Natural killer cell (primary cell): ENCODE measurements at regions not wholly inside any gene's neighbourhood (a gene's known extent, or its start where the extent isn't known, plus 50 kb on each side); places are given as distances from the start of the nearest gene placed in this dataset.
A peak's percentile ranks its signal among the peaks of the same experiment; 100 is the strongest.

Experiments
- ATAC-seq, 3 donors: fragments of 150-1000 bp in 2 of 3; fragments of 200-7000 bp in 1 of 3; cut with Tn5 transposase; 1 replicate in 1 of 3; 2 replicates in 2 of 3; pipeline ENCODE4 v1.10.0; 2021; ENCODE audit warnings: mild to moderate bottlenecking in 2 of 3, moderate library complexity in 2 of 3
- DNase-seq, 2 donors: peaks; one replicate each; pipeline versions ENCODE4 v3.0.0 to v3.0.0-alpha.2; 2013 to 2021; ENCODE audit warnings: mixed read lengths in 1 of 2
- H3K27ac ChIP-seq: one replicate; pipeline ENCODE4 v1.5.1; 2013; ENCODE audit warnings: mild to moderate bottlenecking, low read length
- H3K27me3 ChIP-seq: one replicate; pipeline ENCODE4 v1.6.1; 2013; ENCODE audit warnings: low read length; ENCODE audit not compliant: control insufficient read depth, insufficient read depth
- H3K36me3 ChIP-seq: one replicate; pipeline ENCODE4 v1.6.1; 2013; ENCODE audit warnings: low read length; ENCODE audit not compliant: control insufficient read depth, insufficient read depth
- H3K4me1 ChIP-seq: one replicate; pipeline ENCODE4 v1.6.1; 2013; ENCODE audit warnings: low read length; ENCODE audit not compliant: control insufficient read depth, insufficient read depth
- H3K4me3 ChIP-seq: one replicate; pipeline ENCODE4 v1.5.1; 2013; ENCODE audit warnings: low read length
- H3K9me3 ChIP-seq: one replicate; pipeline ENCODE4 v1.6.1; 2013; ENCODE audit warnings: low read length; ENCODE audit not compliant: control insufficient read depth, insufficient read depth
- H3K27ac Mint-ChIP-seq, 2 donors: one replicate each; pipeline ENCODE4 v1.8.0; 2022; ENCODE audit warnings: mild to moderate bottlenecking in 2 of 2, mixed read lengths in 2 of 2, moderate library complexity in 1 of 2
- H3K27me3 Mint-ChIP-seq, 2 donors: one replicate each; pipeline ENCODE4 v1.8.0; 2022; ENCODE audit warnings: low read depth in 2 of 2, mixed read lengths in 2 of 2
- H3K36me3 Mint-ChIP-seq: one replicate; pipeline ENCODE4 v1.8.0; 2022; ENCODE audit warnings: mixed read lengths
- H3K4me1 Mint-ChIP-seq, 2 donors: one replicate each; pipeline ENCODE4 v1.8.0; 2022; ENCODE audit warnings: mixed read lengths in 2 of 2
- H3K4me3 Mint-ChIP-seq: one replicate; pipeline ENCODE4 v1.8.0; 2022; ENCODE audit warnings: mild to moderate bottlenecking, moderate library complexity, mixed read lengths
- H3K9me3 Mint-ChIP-seq, 2 donors: one replicate each; pipeline ENCODE4 v1.8.0; 2022; ENCODE audit warnings: mixed read lengths in 2 of 2
- WGBS: methylation state at CpG from one replicate; pipeline ENCODE4 v1.1.7; 2013; ENCODE audit warnings: missing lambda C conversion rate; ENCODE audit not compliant: insufficient coverage; 5-methylcytosine and 5-hydroxymethylcytosine counted together
- intact Hi-C: fragments of 100-400 bp; cut with micrococcal nuclease; formaldehyde crosslinking; loops from one replicate; pipeline ENCODE4 v1.14.2; 2022
- TF ChIP-seq, protein P1 (sequence below): fragments of 200-600 bp; IDR thresholded peaks from one replicate; pipeline ENCODE4 v1.8.0; 2022; ENCODE audit warnings: antibody characterized with exemption

- Mint-ChIP-seq H3K4me1 (peaks cover 14 to 28% of the 10 kb centered on the region in 2 donors), H3K27me3 (no peaks in the 10 kb centered on the region), H3K36me3 (no peaks in the 10 kb centered on the region), H3K9me3 (peaks cover 0 to 2% of the 10 kb centered on the region in 2 donors), H3K4me3 (no peak overlapping the region), H3K27ac (no peak overlapping the region)
- Histone ChIP-seq H3K4me3 (no peak overlapping the region), H3K27ac (no peak overlapping the region), H3K27me3 (no peaks in the 10 kb centered on the region), H3K36me3 (no peaks in the 10 kb centered on the region), H3K9me3 (no peaks in the 10 kb centered on the region), H3K4me1 (no peaks in the 10 kb centered on the region)
- intact Hi-C loops, result no loop called here
- DNase-seq, result no peak
- 99% methylated on average over 7 of the region's 8 CpGs for WGBS
- TF ChIP-seq, protein P1, sequence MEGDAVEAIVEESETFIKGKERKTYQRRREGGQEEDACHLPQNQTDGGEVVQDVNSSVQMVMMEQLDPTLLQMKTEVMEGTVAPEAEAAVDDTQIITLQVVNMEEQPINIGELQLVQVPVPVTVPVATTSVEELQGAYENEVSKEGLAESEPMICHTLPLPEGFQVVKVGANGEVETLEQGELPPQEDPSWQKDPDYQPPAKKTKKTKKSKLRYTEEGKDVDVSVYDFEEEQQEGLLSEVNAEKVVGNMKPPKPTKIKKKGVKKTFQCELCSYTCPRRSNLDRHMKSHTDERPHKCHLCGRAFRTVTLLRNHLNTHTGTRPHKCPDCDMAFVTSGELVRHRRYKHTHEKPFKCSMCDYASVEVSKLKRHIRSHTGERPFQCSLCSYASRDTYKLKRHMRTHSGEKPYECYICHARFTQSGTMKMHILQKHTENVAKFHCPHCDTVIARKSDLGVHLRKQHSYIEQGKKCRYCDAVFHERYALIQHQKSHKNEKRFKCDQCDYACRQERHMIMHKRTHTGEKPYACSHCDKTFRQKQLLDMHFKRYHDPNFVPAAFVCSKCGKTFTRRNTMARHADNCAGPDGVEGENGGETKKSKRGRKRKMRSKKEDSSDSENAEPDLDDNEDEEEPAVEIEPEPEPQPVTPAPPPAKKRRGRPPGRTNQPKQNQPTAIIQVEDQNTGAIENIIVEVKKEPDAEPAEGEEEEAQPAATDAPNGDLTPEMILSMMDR, result no peak
- ATAC-seq, result no peak
Measured at GRCh38 chr14:89635615-89636014, 218.6 kb upstream of the FOXN3 start.

DNA sequence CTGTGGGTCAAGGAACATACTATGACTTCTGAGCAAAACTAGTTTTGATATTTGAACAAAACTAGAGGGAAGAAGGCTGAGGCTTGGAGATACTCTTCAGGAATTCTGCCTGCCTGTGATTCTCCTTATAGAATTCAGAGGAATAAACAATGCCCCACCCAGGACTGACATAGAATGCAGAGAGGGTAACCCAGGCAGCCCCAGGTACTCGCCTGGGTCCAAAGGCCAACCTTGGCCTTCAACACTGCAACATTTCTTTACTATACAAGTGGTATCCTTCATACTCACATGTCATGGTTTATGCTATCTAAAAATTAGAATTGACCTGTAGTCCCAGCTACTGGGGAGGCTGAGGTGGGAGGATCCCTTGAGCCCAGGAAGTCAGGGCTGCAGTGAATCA is 217.0 kb upstream of the FOXN3 start:
- H3K9me3 Mint-ChIP-seq, result no peaks in the 10 kb centered on the region
- no peak overlapping the region for H3K4me3 Mint-ChIP-seq
- intact Hi-C loops, result no loop called here
- WGBS, result 100% methylated on average over 1 of the region's 1 CpG
- Histone ChIP-seq H3K27me3 (no peaks in the 10 kb centered on the region), H3K4me1 (no peaks in the 10 kb centered on the region), H3K4me3 (no peak overlapping the region), H3K9me3 (no peaks in the 10 kb centered on the region), H3K36me3 (no peaks in the 10 kb centered on the region), H3K27ac (no peak overlapping the region)
- ATAC-seq, result no peak
- no peak for DNase-seq
- H3K27ac Mint-ChIP-seq, result no peak overlapping the region
- peaks cover 30 to 32% of the 10 kb centered on the region in 2 donors for H3K4me1 Mint-ChIP-seq
- no peaks in the 10 kb centered on the region for H3K27me3 Mint-ChIP-seq
- TF ChIP-seq, protein P1, result no peak
- H3K36me3 Mint-ChIP-seq, result no peaks in the 10 kb centered on the region

- TF ChIP-seq, protein P1, result no peak
- no peaks in the 10 kb centered on the region for H3K36me3 Mint-ChIP-seq
- no peak overlapping the region for H3K4me3 ChIP-seq
- H3K27me3 Mint-ChIP-seq, result no peaks in the 10 kb centered on the region
- H3K36me3 ChIP-seq, result no peaks in the 10 kb centered on the region
- ATAC-seq (no peak), DNase-seq (no peak)
- intact Hi-C loops, result no loop called here
- H3K9me3 Mint-ChIP-seq, result peaks cover 2 to 5% of the 10 kb centered on the region in 2 donors
- no peak overlapping the region for H3K27ac ChIP-seq
- H3K27ac Mint-ChIP-seq, result no peak overlapping the region
- peaks cover 24% of the 10 kb centered on the region for H3K4me1 ChIP-seq
- no peaks in the 10 kb centered on the region for H3K27me3 ChIP-seq
- H3K4me1 Mint-ChIP-seq, result peaks cover 58 to 62% of the 10 kb centered on the region in 2 donors
- WGBS, result 94% methylated on average over 7 of the region's 7 CpGs
- H3K9me3 ChIP-seq, result peaks cover 10% of the 10 kb centered on the region
- no peak overlapping the region for H3K4me3 Mint-ChIP-seq
Measured at GRCh38 chr14:89630101-89630829, 213.2 kb upstream of the FOXN3 start.

- Mint-ChIP-seq H3K36me3 (no peaks in the 10 kb centered on the region), H3K27me3 (no peaks in the 10 kb centered on the region), H3K4me3 (no peak overlapping the region), H3K27ac (peak overlapping the region in 1 of 2 donors; percentile 55), H3K4me1 (peaks cover 65 to 66% of the 10 kb centered on the region in 2 donors), H3K9me3 (peaks cover 2 to 5% of the 10 kb centered on the region in 2 donors)
- DNase-seq, result no peak
- TF ChIP-seq, protein P1, result no peak
- intact Hi-C loops, result loop anchor here (5.0 kb wide), 1 partner anchor 262 kb away; no protein-coding TSS in a partner anchor
- H3K36me3 ChIP-seq, result no peaks in the 10 kb centered on the region
- H3K4me1 ChIP-seq, result peaks cover 27% of the 10 kb centered on the region
- no peak overlapping the region for H3K27ac ChIP-seq
- ATAC-seq, result no peak
- H3K27me3 ChIP-seq, result no peaks in the 10 kb centered on the region
- WGBS, result 69% methylated on average over 8 of the region's 8 CpGs
- H3K4me3 ChIP-seq, result no peak overlapping the region
- peaks cover 10% of the 10 kb centered on the region for H3K9me3 ChIP-seq
Measured at GRCh38 chr14:89629383-89629782, 212.3 kb upstream of the FOXN3 start.
